Stimulated activated CD8-positive, alpha-beta memory T cell treated with anti-CD3 and anti-CD28 coated beads, Interleukin-12 subunit alpha, Interleukin-12 subunit beta, amount 100 ng/mL, for 4 hours (primary cell): ENCODE measurements at regions not wholly inside any gene's neighbourhood (a gene's known extent, or its start where the extent isn't known, plus 50 kb on each side); places are given as distances from the start of the nearest gene placed in this dataset.

Experiments
- DNase-seq: peaks from one replicate; pipeline ENCODE4 v3.0.0-alpha.2; 2020; ENCODE audit warnings: low read depth

GRCh38 chr5:155068616-155069100 is 55.1 kb downstream of the KIF4B start:
- DNase-seq: no peak

DNA sequence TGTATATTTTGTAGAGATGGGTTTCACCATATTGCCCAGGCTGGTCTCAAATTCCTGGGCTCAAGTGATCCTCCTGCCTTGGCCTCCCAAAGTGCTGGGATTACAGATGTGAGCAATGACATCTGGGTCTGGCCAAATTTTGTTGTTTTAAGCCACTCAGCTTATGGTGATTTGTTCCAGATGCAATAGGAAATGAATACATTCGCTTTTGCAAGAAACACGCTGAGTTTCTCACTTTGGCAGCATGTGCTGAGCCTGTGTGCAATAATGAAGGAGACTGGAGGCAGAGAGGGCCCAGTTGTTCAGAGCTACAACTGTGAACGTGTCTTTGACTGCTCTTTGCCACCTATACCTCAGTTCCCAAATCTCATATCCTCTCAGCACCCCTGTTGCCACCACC is 56.4 kb downstream of the KIF4B start:
- no peak for DNase-seq

GRCh38 chr5:155070781-155071180 is 57.2 kb downstream of the KIF4B start:
- DNase-seq: no peak

DNA sequence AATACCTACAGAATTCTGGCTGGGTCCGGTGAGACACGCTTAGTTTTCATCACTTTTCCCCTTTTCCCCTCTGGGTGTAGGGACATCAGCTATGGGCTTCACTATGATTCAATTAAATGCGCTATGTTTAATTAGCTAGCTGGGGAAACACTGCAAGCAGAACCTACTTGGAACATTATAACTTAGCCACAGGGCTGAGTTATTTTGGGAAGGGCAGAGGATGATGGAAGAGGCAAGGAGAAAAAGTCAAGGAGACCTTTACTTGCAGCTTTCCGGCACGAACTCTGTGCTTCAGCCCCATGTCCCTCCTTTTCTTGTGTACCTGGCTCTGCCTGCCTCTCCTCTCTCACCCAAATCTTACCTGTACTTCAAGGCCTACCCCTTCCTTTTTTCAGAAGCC is 62.8 kb downstream of the KIF4B start:
- no peak for DNase-seq

GRCh38 chr5:155079698-155080097 is 66.1 kb downstream of the KIF4B start:
- DNase-seq: no peak

- DNase-seq: no peak
Measured at GRCh38 chr5:155080721-155081120, 67.2 kb downstream of the KIF4B start.

GRCh38 chr5:155081618-155082017 is 68.1 kb downstream of the KIF4B start:
- no peak for DNase-seq

GRCh38 chr5:155082401-155082800 is 68.8 kb downstream of the KIF4B start:
- DNase-seq: no peak

GRCh38 chr5:155085282-155085989 is 71.9 kb downstream of the KIF4B start:
- no peak for DNase-seq

- DNase-seq: no peak
Measured at GRCh38 chr5:155087036-155087435, 73.5 kb downstream of the KIF4B start.

DNA sequence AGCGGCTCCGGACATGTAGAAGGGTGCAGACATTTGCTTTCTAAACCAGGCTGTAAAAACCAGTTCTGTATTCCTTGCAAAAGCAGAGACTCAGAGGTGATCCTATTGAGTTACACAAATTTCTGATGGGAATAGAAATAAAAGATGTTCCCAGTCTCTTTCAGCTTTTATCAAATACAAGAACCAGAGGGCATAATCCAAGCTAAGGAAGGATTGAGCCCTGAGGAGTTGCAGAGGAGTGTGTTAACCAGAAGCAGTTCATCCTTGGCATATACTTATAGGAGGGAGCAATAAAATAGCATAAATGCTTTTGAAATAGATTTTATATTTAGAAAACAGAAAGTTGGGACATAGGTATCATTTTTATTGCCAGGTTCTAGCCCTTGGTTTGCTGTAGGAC is 75.3 kb downstream of the KIF4B start:
- DNase-seq: no peak

- DNase-seq: no peak
Measured at GRCh38 chr5:155089643-155090042, 76.1 kb downstream of the KIF4B start.

DNA sequence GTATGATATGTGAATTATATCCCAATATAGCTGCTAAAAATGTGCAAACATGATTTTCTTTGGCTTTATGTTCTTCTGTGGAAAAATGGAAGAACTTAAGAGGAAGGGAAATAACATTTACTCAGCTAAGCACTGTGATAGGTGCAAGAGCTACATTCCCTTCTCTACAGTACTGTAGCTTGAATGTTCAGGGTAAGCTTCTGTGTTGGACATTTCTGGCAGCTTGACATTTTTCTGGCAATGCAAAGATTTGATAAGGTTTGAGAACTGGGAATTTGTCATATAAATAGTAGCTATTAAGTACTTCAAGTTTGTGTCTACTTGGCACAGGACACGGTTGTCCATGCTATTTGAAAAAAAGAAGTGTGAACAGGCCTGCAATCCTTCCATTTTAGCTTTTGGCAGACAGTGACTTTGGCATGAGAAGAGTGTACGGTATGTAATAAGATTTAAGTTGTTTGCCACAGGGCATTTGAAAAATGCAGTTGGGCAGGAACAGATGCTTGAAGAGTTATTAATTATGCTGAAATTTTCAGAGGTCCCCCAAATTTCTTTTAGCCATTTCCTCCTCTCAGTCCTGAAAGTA is 77.6 kb downstream of the KIF4B start:
- no peak for DNase-seq

GRCh38 chr5:155091768-155092717 is 78.5 kb downstream of the KIF4B start:
- DNase-seq: no peak

DNA sequence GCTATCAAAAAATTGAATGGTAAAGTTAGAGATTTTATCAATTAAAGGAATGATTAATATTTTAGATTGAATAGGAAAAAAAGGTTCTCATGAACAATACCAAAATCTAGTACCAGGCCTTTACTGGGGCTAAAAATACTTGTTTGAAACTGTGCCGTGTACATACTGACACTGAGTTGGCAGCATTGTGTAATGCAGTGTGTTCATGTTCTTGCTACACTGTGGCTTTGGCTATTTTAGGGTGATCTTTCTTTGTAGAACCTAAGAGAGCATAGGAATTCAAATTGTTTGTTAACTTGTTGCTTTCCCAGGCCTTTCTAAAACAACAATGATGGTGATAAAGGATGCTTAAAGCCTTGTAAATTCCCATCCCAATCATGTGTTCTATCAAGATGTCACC is 80.9 kb downstream of the KIF4B start:
- no peak for DNase-seq

GRCh38 chr5:155097995-155098394 is 84.4 kb downstream of the KIF4B start:
- DNase-seq: no peak

DNA sequence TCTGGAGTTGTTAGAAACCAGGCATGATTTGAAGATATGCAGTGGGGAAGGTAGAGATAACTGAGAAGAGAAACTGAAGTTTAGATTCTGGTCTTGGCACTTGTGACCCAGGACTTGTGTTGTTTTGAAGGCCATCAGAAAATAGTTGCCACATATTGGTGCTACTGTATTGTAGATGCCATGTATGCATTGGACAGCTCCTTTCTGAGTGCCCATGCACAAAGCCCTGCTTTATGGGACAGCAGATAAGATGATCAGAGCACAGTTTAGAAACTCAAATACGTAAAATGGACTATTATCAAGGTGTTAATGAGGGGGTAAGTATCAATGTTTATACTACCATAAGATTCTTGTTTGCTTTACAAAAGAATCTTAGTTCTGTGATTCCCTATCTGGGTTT is 84.9 kb downstream of the KIF4B start:
- no peak for DNase-seq

- DNase-seq: no peak
Measured at GRCh38 chr5:155101697-155102096, 88.1 kb downstream of the KIF4B start.

- no peak for DNase-seq
Measured at GRCh38 chr5:155103146-155103545, 89.6 kb downstream of the KIF4B start.

GRCh38 chr5:155104441-155104840 is 90.9 kb downstream of the KIF4B start:
- DNase-seq: no peak

DNA sequence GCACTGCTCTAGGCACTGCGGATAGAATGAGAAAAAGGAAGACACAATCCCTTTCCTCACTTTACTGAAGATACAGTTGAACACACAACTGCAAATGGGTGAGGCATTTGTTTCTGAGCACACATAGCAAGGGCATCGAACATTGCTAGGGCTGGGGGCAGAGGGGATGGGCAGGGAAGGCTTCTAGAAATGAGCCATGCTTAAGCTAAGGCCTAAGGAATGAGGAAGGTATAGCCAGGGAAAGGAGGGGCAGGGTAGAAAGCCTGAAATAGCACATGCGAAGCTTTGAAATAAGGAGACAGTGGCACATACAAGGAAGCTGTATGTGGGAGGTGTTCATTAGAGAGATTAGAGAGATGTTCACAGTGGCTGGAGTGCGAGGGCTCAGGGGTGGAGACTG is 92.7 kb downstream of the KIF4B start:
- DNase-seq: no peak

GRCh38 chr5:155113888-155114287 is 100.3 kb downstream of the KIF4B start:
- no peak for DNase-seq

GRCh38 chr5:155114655-155115054 is 101.1 kb downstream of the KIF4B start:
- no peak for DNase-seq
